ENCODE measurements at regions not wholly inside any gene's neighbourhood (a gene's known extent, or its start where the extent isn't known, plus 50 kb on each side); places are given as distances from the start of the nearest gene placed in this dataset.

DNA sequence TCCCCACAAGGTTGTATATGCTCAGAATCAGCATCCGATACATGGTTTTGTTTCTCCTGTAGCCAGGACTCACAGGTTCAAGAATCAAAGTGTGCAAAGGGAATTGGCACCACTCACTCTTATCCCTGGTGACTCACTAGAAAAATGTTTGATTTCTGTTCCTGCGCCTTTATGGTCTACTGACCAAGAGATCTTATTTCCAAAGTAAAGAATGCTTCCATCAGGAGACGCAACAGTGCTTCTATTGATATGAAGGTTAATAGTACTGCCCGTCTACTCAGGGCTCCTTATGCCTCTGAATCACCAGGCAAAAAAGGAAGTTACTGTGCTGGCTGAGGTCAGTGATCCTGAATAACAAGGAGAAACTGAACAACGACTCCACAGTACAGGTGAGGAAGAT, 1392.0 kb upstream of the PRMT6 start:
- TF ChIP-seq, protein P1, sequence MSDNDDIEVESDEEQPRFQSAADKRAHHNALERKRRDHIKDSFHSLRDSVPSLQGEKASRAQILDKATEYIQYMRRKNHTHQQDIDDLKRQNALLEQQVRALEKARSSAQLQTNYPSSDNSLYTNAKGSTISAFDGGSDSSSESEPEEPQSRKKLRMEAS (IDR thresholded peaks at IDR 0.05; ENCODE audit: low read depth, low read length) = no peak
- TF ChIP-seq, protein P2, sequence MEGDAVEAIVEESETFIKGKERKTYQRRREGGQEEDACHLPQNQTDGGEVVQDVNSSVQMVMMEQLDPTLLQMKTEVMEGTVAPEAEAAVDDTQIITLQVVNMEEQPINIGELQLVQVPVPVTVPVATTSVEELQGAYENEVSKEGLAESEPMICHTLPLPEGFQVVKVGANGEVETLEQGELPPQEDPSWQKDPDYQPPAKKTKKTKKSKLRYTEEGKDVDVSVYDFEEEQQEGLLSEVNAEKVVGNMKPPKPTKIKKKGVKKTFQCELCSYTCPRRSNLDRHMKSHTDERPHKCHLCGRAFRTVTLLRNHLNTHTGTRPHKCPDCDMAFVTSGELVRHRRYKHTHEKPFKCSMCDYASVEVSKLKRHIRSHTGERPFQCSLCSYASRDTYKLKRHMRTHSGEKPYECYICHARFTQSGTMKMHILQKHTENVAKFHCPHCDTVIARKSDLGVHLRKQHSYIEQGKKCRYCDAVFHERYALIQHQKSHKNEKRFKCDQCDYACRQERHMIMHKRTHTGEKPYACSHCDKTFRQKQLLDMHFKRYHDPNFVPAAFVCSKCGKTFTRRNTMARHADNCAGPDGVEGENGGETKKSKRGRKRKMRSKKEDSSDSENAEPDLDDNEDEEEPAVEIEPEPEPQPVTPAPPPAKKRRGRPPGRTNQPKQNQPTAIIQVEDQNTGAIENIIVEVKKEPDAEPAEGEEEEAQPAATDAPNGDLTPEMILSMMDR (IDR thresholded peaks at IDR 0.05; ENCODE audit: low read depth, low read length) = no peak
